PC-9 (cell line): ENCODE measurements at regions not wholly inside any gene's neighbourhood (a gene's known extent, or its start where the extent isn't known, plus 50 kb on each side); places are given as distances from the start of the nearest gene placed in this dataset.

Source experiments
- EZH2 ChIP-seq: fragments of 200-600 bp; sonication (generic); IDR thresholded peaks from 2 replicates; pipeline ENCODE4 v1.8.0; 2017; ENCODE audit warnings: antibody characterized with exemption, low read depth
- TF ChIP-seq, protein P1 (sequence below): fragments of 200-600 bp; sonication (generic); conservative IDR thresholded peaks from 2 replicates; pipeline ENCODE4 v1.6.1; 2017; ENCODE audit warnings: mixed run types, antibody characterized with exemption, mild to moderate bottlenecking, moderate library complexity

DNA sequence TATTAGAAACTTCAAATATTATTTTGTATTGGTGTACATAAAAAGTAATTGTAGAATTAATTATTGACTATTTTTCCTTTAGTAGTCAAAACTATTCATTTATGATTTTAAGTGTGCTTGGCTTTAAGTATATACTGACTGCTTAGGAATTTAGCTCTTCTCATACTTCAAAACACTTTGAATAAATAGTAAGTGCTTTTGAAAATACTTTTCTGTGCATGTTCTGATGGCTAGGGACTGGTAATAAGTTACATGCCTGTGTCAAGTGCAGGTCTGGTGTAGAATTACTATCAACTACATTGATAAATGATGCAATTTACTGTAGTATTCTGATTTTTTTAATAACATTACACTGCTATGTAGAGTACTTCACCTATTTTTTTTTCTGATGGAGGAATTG, 397.6 kb upstream of the SGO1 start:
- TF ChIP-seq, protein P1, sequence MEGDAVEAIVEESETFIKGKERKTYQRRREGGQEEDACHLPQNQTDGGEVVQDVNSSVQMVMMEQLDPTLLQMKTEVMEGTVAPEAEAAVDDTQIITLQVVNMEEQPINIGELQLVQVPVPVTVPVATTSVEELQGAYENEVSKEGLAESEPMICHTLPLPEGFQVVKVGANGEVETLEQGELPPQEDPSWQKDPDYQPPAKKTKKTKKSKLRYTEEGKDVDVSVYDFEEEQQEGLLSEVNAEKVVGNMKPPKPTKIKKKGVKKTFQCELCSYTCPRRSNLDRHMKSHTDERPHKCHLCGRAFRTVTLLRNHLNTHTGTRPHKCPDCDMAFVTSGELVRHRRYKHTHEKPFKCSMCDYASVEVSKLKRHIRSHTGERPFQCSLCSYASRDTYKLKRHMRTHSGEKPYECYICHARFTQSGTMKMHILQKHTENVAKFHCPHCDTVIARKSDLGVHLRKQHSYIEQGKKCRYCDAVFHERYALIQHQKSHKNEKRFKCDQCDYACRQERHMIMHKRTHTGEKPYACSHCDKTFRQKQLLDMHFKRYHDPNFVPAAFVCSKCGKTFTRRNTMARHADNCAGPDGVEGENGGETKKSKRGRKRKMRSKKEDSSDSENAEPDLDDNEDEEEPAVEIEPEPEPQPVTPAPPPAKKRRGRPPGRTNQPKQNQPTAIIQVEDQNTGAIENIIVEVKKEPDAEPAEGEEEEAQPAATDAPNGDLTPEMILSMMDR = no peak
- no peak for TF ChIP-seq EZH2
